GM20000 (cell line): ENCODE measurements at regions not wholly inside any gene's neighbourhood (a gene's known extent, or its start where the extent isn't known, plus 50 kb on each side); places are given as distances from the start of the nearest gene placed in this dataset.

Experiments
- DNase-seq: peaks from one replicate; pipeline ENCODE4 v3.0.0; 2012; ENCODE audit warnings: low spot score
- CTCF ChIP-seq: IDR thresholded peaks from 2 replicates; pipeline ENCODE4 v1.5.1; 2012; ENCODE audit warnings: mild to moderate bottlenecking, control low read depth; ENCODE audit errors: extremely low read depth, missing control alignments

- no peak for TF ChIP-seq CTCF
- no peak for DNase-seq
These were observed 149.9 kb downstream of the RPS12 start for GRCh38 chr6:132964101-132964867.

GRCh38 chr6:132964868-132965382 lies 150.6 kb downstream of the RPS12 start:
- no peak for TF ChIP-seq CTCF

GRCh38 chr6:132967871-132968270 lies 153.5 kb downstream of the RPS12 start:
- DNase-seq, result no peak
- TF ChIP-seq CTCF, result no peak

More at GRCh38 chr6:132964868-132965382, 150.6 kb downstream of the RPS12 start:
- no peak for DNase-seq

- DNase-seq, result no peak
- TF ChIP-seq CTCF, result no peak
These were observed 154.1 kb downstream of the RPS12 start for GRCh38 chr6:132968419-132968950.

- no peak for TF ChIP-seq CTCF
- no peak for DNase-seq
These were observed 154.8 kb downstream of the RPS12 start for GRCh38 chr6:132969196-132969595.

- DNase-seq, result no peak
These were observed 157.3 kb downstream of the RPS12 start for GRCh38 chr6:132971676-132972075.

More at GRCh38 chr6:132971676-132972075, 157.3 kb downstream of the RPS12 start:
- TF ChIP-seq CTCF, result no peak
